Psoas muscle (tissue), 7 donors: ENCODE measurements at regions not wholly inside any gene's neighbourhood (a gene's known extent, or its start where the extent isn't known, plus 50 kb on each side); places are given as distances from the start of the nearest gene placed in this dataset.
A peak's percentile ranks its signal among the peaks of the same experiment; 100 is the strongest.
"Not testable (repeated sequence)": the region's sequence is repeated elsewhere in the genome, so short reads cannot be mapped to it uniquely, and the experiment has no call there.

Experiments
- ATAC-seq, 4 donors: fragments of 200-7000 bp; cut with Tn5 transposase; one replicate each; pipeline ENCODE4 v1.9.1; 2020; ENCODE audit warnings: moderate library complexity in 3 of 4, mild to moderate bottlenecking in 2 of 4
- DNase-seq, 2 donors: peaks; one replicate each; pipeline ENCODE4 v3.0.0-alpha.2; 2020
- H3K27ac ChIP-seq: fragments of 200-600 bp; one replicate; pipeline ENCODE4 v1.8.0; 2022
- H3K27me3 ChIP-seq, 3 donors: fragments of 200-600 bp in 1 of 3; one replicate each; pipeline versions ENCODE4 v1.6.1 to v1.8.0; 2013 to 2022; ENCODE audit warnings: low read length in 2 of 3, mild to moderate bottlenecking in 2 of 3, moderate library complexity in 1 of 3; ENCODE audit not compliant: insufficient read depth in 3 of 3
- H3K36me3 ChIP-seq, 2 donors: fragments of 200-600 bp in 1 of 2; one replicate each; pipeline versions ENCODE4 v1.6.1 to v1.8.0; 2013 to 2022; ENCODE audit warnings: low read depth in 1 of 2, mild to moderate bottlenecking in 1 of 2, moderate library complexity in 1 of 2; ENCODE audit not compliant: insufficient read depth in 1 of 2
- H3K4me1 ChIP-seq: fragments of 200-600 bp; one replicate; pipeline ENCODE4 v1.8.0; 2022
- H3K4me3 ChIP-seq: fragments of 200-600 bp; one replicate; pipeline ENCODE4 v1.8.0; 2022; ENCODE audit warnings: mild to moderate bottlenecking
- H3K9me3 ChIP-seq: fragments of 200-600 bp; one replicate; pipeline ENCODE4 v1.8.0; 2022
- CTCF ChIP-seq: fragments of 200-600 bp; IDR thresholded peaks from one replicate; pipeline ENCODE4 v1.8.0; 2022; ENCODE audit warnings: antibody characterized with exemption
- WGBS, 3 donors: extraction: QIAGEN DNeasy Blood & Tissue Kit; methylation state at CpG; one replicate each; pipeline versions ENCODE4 v1.1.6 to v1.1.7; 2013; 5-methylcytosine and 5-hydroxymethylcytosine counted together
- intact Hi-C, 2 donors: fragments of 100-400 bp; cut with DNase I; formaldehyde crosslinking; loops; one replicate each; pipeline versions ENCODE4 v1.11.0 to v1.14.2; 2022
- donor health status: healthy with polysubstance abuse.
- donor health status: DM: no; HTN: no; CAD: no; lungs with moderate emphysema.
- donor health status: Bipolar disorder and iron deficiency.
- donor health status: healthy.
- donor health status: DM: yes; HTN: yes; CAD: no.
- donor health status: DM: no; HTN: no; CAD: no.
- donor health status: DM: yes; HTN: yes; CAD: no.

- DNase-seq, result no peak
- Histone ChIP-seq H3K27ac (no peak overlapping the region), H3K27me3 (no peaks in the 10 kb centered on the region), H3K4me1 (peaks cover 20% of the 10 kb centered on the region), H3K36me3 (no peaks in the 10 kb centered on the region), H3K4me3 (no peak overlapping the region), H3K9me3 (no peaks in the 10 kb centered on the region)
- WGBS, 3 donors, result 83 to 85% (median 84%) methylated on average over 9 of the region's 9 CpGs
- ATAC-seq, result no peak
- TF ChIP-seq CTCF, result no peak
- intact Hi-C loops, result no loop called here
Observed at GRCh38 chr13:33678084-33678483, 139.9 kb upstream of the RFC3 start.

- WGBS, 3 donors, result 52 to 61% (median 57%) methylated on average over 11 of the region's 11 CpGs
- intact Hi-C loops, result no loop called here
- H3K4me1 ChIP-seq, result peaks cover 18% of the 10 kb centered on the region
- no peaks in the 10 kb centered on the region for H3K9me3 ChIP-seq
- H3K27me3 ChIP-seq, result no peaks in the 10 kb centered on the region
- DNase-seq (peak; percentile 21 to 51), ATAC-seq (peak in 2 of 4 donors; percentile 24 to 26)
- no peaks in the 10 kb centered on the region for H3K36me3 ChIP-seq
- no peak overlapping the region for H3K27ac ChIP-seq
- H3K4me3 ChIP-seq, result no peak overlapping the region
- no peak for TF ChIP-seq CTCF
Observed at GRCh38 chr13:33678906-33679657, 138.9 kb upstream of the RFC3 start.

- DNase-seq (no peak), ATAC-seq (no peak)
- TF ChIP-seq CTCF, result no peak
- WGBS, 3 donors, result 88 to 98% (median 94%) methylated on average over 1 of the region's 1 CpG
- H3K9me3 ChIP-seq, result no peaks in the 10 kb centered on the region
- peaks cover 13% of the 10 kb centered on the region for H3K4me1 ChIP-seq
- H3K4me3 ChIP-seq, result no peak overlapping the region
- H3K27me3 ChIP-seq, result no peaks in the 10 kb centered on the region
- intact Hi-C loops, result no loop called here
- no peak overlapping the region for H3K27ac ChIP-seq
- no peaks in the 10 kb centered on the region for H3K36me3 ChIP-seq
Observed at GRCh38 chr13:33679658-33680012, 138.3 kb upstream of the RFC3 start.

- Histone ChIP-seq H3K9me3 (no peaks in the 10 kb centered on the region), H3K4me3 (no peak overlapping the region), H3K27ac (no peak overlapping the region), H3K36me3 (no peaks in the 10 kb centered on the region), H3K27me3 (no peaks in the 10 kb centered on the region), H3K4me1 (peaks cover 2% of the 10 kb centered on the region)
- intact Hi-C loops, result no loop called here
- TF ChIP-seq CTCF, result no peak
- 96 to 98% (median 97%) methylated on average over 34 to 35 of the region's 35 CpGs for WGBS, 3 donors
- no peak for ATAC-seq
- DNase-seq, result peak in 1 of 2 donors; percentile 13
Observed at GRCh38 chr13:33682020-33682564, 135.9 kb upstream of the RFC3 start.

- H3K4me3 ChIP-seq, H3K36me3 ChIP-seq, H3K27me3 ChIP-seq, H3K9me3 ChIP-seq, H3K27ac ChIP-seq, DNase-seq, ATAC-seq, intact Hi-C loops, H3K4me1 ChIP-seq: not testable (repeated sequence)
- 84 to 91% (median 85%) methylated on average over 5 of the region's 5 CpGs for WGBS, 3 donors
Observed at GRCh38 chr13:33682646-33683045, 135.3 kb upstream of the RFC3 start.
